HG03025 (cell line): ENCODE measurements at regions not wholly inside any gene's neighbourhood (a gene's known extent, or its start where the extent isn't known, plus 50 kb on each side); places are given as distances from the start of the nearest gene placed in this dataset.
A peak's percentile ranks its signal among the peaks of the same experiment; 100 is the strongest.

Experiments
- ATAC-seq: cut with Tn5 transposase; IDR thresholded peaks from one replicate; pipeline ENCODE4 v1.9.1; 2021; ENCODE audit warnings: mild to moderate bottlenecking, moderate library complexity; ENCODE audit not compliant: unreplicated experiment, low FRiP score

GRCh38 chr10:62734781-62735463 is 69.6 kb upstream of the ADO start:
- no peak for ATAC-seq

GRCh38 chr10:62735464-62736167 is 68.9 kb upstream of the ADO start:
- no peak for ATAC-seq

- ATAC-seq, result no peak
Measured at GRCh38 chr10:62736168-62736546, 68.4 kb upstream of the ADO start.

- ATAC-seq, result no peak
Measured at GRCh38 chr10:62738916-62739315, 65.6 kb upstream of the ADO start.

- ATAC-seq, result no peak
Measured at GRCh38 chr10:62740885-62741745, 63.4 kb upstream of the ADO start.

GRCh38 chr10:62741996-62742395 is 62.5 kb upstream of the ADO start:
- ATAC-seq, result no peak

GRCh38 chr10:62742536-62743061 is 61.9 kb upstream of the ADO start:
- no peak for ATAC-seq

- ATAC-seq, result no peak
Measured at GRCh38 chr10:62744136-62744535, 60.4 kb upstream of the ADO start.

GRCh38 chr10:62745581-62745980 is 58.9 kb upstream of the ADO start:
- ATAC-seq, result no peak

GRCh38 chr10:62746951-62747729 is 57.4 kb upstream of the ADO start:
- ATAC-seq, result no peak

- peak; percentile 58 for ATAC-seq
Measured at GRCh38 chr10:62748386-62748785, 56.1 kb upstream of the ADO start.

- no peak for ATAC-seq
Measured at GRCh38 chr10:62749093-62749683, 55.3 kb upstream of the ADO start.
